Stimulated activated CD4-positive, alpha-beta T cell treated with anti-CD3 and anti-CD28 coated beads, Interleukin-15, amount 100 ng/mL, for 48 hours (primary cell): ENCODE measurements at regions not wholly inside any gene's neighbourhood (a gene's known extent, or its start where the extent isn't known, plus 50 kb on each side); places are given as distances from the start of the nearest gene placed in this dataset.

Source experiments
- DNase-seq, 2 donors: peaks; one replicate each; pipeline ENCODE4 v3.0.0-alpha.2; 2020; ENCODE audit warnings: low read depth in 2 of 2

DNA sequence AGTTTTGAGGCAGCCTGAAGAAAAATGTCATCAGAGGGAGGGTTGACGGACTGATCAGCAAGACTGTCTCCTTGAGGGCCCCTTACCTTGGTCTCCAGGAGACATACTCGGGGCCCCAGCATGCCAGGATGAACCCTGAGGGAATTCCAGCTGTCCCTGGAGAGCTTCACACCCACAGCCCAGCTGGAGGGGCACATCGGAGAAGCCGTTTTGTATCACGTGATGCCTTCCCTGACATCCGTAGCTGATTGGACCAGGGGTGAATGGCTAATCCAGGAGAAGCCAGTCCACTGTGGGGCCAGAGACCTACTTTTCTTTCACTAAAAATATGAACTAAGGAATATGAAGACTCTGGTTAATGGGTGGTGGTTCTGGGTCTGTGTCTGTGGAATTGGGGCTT, 86.0 kb upstream of the TP53I11 start:
- DNase-seq = no peak

GRCh38 chr11:45037434-45038005, 86.8 kb upstream of the TP53I11 start:
- DNase-seq = no peak

- no peak for DNase-seq
Measured at GRCh38 chr11:45038923-45039322, 88.2 kb upstream of the TP53I11 start.

GRCh38 chr11:45041596-45041995, 90.9 kb upstream of the TP53I11 start:
- no peak for DNase-seq

- DNase-seq = no peak
Measured at GRCh38 chr11:45042560-45042959, 91.9 kb upstream of the TP53I11 start.

GRCh38 chr11:45043755-45044475, 93.2 kb upstream of the TP53I11 start:
- no peak for DNase-seq

DNA sequence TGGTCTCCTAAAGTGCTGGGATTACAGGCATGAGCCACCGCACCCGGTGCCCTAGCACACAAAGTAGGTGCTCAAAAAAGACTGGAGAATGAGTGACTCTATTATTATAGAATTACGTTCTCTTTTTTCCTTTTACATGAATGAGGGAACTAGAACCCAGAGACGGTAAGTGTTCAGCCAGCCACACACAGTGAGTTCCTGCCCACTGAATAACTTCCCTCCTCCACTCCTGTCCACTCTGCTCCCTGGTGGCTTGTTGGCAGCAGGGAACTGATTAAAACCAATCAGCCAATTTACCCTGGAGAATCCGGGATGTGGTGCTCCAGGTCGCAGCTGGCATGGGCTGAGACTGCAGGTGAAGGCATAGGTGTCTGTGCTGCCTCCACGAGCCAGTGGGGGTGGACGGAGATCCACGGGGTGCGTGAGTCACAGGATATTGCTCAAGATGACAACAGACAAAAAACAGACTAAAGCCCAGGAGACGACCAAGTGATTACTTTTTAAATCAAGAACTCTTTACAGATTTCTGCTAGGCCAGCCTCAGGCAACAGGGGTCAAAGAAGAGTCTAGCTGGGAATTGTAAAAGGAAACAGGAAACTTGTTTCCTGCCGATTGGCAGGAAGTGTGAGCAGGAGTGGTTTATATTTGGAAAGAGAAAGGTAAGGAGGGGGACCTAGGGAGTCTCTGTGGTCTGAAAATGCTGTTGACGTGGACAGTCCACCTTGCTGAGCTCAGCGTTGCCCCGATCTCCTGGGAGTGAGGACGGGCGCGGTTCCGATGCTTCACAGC, 95.2 kb upstream of the TP53I11 start:
- DNase-seq = peak in 1 of 2 donors; percentile 7

DNA sequence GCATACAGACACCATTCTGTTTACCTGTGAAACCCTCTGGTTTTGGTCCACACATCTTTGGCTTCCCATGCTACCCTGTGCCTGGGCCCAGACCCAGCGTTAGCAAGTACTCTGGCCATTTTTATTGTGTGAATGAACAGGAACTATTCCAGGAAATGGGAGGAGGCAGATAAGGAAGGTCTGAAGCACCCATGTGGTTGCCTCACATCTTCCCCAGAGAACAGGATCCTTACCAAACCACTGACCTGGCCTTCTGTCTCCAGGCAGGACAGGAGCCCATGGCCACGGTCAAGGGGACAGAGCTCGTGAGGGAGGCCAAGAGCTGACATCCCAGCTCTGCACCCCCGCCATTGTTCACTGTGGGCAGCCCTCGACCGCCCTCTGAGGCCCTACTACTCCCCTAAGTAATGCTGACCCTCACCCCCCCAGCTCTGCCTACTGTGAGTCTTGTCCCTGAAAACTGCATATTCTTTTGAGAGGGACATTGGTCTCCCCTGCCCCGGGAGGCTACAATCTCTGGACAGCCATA, 97.7 kb upstream of the TP53I11 start:
- no peak for DNase-seq

- DNase-seq = no peak
Measured at GRCh38 chr11:45048870-45049691, 97.4 kb upstream of the PRDM11 start.

GRCh38 chr11:45050111-45050510, 96.3 kb upstream of the PRDM11 start:
- no peak for DNase-seq

GRCh38 chr11:45051621-45052020, 94.8 kb upstream of the PRDM11 start:
- DNase-seq = no peak

DNA sequence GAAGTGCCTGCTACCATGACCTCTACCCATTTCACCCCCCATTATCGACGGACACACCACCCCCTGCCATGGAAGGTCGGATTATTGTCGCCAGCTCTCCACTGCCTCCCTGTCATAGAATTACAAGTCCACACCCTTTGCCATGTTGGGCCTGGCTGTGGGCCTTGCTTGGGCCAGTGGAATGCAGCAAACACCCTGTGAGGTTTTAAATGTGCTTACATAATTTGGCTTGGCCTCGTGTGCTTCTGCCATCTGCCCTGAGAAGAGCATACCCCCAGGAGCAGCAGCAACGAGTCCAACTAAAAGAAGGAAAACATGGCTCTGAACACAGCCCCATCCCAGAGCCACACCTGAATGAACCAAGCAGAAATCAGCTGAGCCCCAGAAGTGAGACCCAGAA, 94.1 kb upstream of the PRDM11 start:
- DNase-seq = no peak

- DNase-seq = no peak
Measured at GRCh38 chr11:45053736-45054446, 92.5 kb upstream of the PRDM11 start.

GRCh38 chr11:45054956-45055355, 91.5 kb upstream of the PRDM11 start:
- DNase-seq = no peak

DNA sequence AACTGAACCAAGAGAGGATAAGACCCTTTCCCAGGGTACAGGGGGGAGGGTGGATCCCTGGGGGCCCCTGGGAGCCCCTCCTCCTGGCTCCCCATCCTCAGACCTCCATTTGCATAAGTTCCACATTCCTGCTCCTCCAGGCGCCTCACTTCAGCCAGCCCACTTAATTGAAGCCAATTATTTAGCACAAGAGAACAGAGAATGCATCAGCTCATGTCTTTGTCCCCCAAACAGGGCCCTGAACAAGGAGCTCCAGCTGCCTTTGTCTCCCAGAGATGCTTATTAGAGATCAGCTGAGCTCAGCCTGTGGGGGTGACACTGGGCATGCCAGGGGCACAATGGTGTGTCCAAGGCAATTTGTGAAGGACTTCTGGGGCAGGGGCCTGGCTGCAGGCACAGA, 89.9 kb upstream of the PRDM11 start:
- no peak for DNase-seq

- DNase-seq = no peak
Measured at GRCh38 chr11:45057938-45058646, 88.3 kb upstream of the PRDM11 start.

- DNase-seq = no peak
Measured at GRCh38 chr11:45058647-45058950, 87.8 kb upstream of the PRDM11 start.

DNA sequence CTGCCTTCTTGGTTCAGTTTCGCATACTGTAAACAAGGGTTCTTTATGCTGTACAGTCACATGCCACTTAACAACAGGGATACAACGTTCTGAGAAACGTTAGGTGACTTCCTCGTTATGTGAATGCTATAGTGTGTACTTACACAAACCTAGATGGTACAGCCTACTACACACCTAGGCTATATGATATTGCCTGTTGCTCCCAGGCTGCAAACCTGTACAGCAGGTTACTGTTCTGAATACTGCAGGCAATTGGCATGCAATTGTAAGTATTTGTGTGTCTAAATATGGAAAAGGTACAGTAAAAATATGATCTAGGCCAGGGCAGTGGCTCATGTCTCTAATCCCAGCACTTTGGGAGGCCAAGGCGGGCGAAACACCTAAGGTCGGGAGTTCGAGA, 85.7 kb upstream of the PRDM11 start:
- no peak for DNase-seq

- DNase-seq = no peak
Measured at GRCh38 chr11:45061641-45062040, 84.8 kb upstream of the PRDM11 start.

DNA sequence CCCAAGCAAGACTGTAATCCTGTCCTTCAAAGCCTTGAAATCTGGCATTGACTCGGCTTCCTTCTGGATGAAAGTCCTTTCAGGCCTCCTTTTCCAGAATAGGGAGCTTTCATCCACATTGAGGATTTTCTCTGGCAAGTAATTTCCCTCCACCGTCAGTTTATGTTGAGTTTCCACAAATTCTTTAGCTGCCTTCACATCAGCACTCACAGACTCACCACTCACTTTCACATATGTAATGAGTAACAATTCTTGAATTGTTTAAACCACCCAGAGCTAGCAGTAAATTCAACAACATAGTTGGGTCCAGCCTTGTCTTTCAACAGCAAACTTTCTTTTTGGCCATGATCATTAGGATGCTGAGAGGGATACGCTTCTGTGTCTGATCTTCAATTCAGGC, 84.3 kb upstream of the PRDM11 start:
- no peak for DNase-seq
